ENCODE measurements at regions not wholly inside any gene's neighbourhood (a gene's known extent, or its start where the extent isn't known, plus 50 kb on each side); places are given as distances from the start of the nearest gene placed in this dataset.

DNA sequence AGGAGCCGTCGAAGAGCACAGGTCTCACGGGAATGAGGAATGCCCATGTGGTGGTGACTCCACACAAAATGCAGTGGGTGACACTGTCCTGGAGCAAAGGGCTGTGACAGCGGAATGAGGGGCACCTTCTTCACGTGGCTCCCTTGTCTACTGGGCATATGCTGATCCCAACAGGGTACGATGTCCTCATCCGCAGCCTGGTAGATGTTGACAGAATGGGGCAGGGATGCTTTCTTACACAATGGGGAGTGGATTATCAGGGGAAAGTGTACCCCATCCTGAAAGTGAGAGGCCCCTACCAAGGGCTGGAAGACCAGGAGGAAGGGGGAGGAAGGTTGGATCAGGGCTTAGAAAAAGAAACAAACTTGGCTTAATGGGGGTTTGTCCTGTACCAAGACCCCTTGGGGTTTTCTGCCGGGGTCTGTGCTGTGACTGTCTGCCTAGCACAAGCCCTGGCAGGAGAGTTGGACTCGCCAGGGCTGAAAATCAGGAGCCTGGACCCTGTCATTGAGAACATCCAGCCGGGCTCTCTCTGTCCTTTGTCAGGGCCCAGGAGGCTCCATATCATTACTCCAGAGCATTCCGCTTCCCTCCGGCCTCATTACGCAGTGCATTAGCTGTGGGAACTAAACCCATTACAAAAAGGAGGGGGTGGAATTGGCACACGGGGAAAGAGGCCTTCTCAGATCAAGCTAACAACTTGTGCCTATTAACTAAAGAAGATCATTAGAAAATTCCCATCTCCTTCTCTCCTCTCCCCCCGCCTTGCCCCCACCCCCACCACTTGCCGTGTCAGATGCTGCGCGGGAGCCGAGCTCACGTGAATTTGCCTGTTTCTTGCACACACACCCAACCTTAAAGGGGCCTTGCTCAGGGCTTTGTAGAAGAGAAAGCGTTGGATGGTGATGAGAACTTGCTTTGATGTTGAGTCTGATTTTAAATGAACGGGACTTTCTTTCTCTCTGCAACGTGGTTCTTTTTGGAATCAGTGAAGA, 171.8 kb upstream of the PARP11 start:
- DNase-seq (ENCODE audit: insufficient read length, low spot score) = no peak
- FAIRE-seq = no peak
- TF ChIP-seq POLR2A (IDR thresholded peaks at IDR 0.05; ENCODE audit: low read depth, low read length) = no peak

DNA sequence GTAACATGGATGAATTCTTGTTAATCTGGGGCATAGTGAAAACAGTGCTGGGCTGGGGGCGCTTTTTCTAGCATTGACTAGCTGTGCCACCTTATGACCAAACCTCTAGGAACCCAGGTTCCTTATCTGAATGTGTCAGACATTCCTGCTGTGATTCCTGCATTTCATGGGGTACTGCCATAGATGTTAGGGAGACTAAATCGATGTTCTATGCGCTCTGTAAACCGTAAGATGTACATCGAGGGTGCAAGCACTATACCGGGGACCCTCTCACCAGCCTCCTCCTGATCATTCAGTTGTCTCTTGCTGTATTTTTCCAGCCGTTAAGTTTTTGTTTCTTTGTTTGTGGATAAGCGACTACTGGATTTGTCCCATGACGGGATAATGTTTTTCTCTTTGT, 170.9 kb upstream of the PARP11 start:
- DNase-seq (ENCODE audit: insufficient read length, low spot score) = no peak

DNA sequence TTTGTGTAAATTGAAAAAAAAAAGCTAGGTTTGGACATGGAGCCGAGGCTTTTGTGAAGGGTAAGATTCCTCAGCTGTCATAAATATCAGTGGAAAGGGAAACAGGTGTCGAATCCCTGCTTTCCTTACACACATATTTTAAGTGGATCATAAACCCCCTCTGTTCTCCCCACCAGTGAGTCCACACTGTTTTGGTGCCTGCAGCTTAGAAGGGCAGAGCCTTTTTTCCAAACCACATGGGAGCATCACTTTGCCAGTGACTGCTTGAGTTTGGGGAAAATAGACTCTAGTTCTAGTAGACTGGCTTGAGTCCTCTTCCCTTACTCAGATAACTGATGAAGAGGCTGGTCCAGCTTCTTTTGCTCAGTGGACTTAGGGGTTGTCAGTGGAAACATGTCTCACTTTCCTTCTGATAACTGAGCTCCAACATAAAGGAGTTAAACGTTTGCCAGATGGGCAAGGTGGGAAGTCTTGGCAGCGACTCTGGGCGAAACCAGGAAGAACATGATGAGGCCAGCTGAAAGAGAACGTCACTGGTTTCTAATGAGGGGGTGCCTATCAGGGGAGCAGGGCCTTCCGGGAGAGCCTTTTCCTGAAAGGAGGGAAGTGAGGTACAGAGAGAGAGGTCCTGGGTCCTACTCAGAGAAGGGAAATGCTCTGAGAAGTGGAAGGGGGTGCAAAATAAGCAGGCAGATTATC, 168.1 kb upstream of the PARP11 start:
- DNase-seq (ENCODE audit: insufficient read length, low spot score) = no peak
- no peak for TF ChIP-seq POLR2A (IDR thresholded peaks at IDR 0.05; ENCODE audit: low read depth, low read length)
- no peak for FAIRE-seq

More for the DNA sequence above, 170.9 kb upstream of the PARP11 start:
- FAIRE-seq = no peak
- no peak for TF ChIP-seq POLR2A (IDR thresholded peaks at IDR 0.05; ENCODE audit: low read depth, low read length)

DNA sequence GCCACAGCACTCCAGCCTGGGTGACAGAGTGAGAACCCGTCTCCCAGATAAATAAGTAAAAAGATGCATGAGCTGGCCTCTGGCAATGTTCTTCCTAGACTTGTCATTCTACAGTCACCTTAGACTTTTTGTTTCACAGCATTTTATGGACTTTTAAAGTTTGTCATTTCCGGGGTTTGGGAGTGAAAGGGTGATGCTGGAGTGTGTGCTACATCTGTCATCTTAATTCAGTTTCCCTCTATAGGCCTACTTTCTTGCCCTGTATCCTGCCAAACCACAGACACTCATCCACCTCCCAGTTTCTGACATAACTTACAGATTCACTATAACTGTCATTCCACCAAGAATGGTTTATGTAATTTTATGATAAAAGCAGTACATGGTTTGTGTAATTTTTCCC, 166.7 kb upstream of the PARP11 start:
- no peak for TF ChIP-seq POLR2A (IDR thresholded peaks at IDR 0.05; ENCODE audit: low read depth, low read length)
- FAIRE-seq = no peak
- DNase-seq (ENCODE audit: insufficient read length, low spot score) = no peak

DNA sequence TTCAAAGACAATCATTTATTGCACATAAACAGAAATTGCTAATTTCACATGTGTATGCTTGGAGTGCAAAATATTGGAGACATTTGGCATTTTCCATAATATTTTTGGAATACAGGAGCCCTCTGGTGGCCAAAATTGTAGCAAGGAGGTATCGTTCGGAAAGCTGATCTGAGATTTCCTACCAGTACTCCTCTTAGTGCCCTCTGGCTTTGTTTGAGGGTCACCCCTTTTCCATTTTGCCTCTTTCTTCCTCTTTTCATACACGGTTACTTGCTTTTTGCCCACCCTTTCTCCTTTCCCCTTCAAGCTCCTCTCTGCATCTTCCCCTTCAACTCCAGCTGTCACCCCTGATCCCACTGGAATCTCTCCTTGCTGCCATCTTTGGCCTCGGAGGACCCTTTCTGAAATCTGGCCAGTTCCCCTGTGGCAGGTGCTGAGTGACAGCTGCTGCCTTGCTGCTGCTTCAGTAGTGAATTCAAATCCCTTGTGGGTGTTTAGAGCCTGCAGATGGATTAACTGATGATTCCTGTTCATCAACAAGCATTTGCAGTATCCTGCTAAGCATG, 164.6 kb upstream of the PARP11 start:
- peak; percentile 17 for DNase-seq (ENCODE audit: insufficient read length, low spot score)
- FAIRE-seq = no peak
- TF ChIP-seq POLR2A (IDR thresholded peaks at IDR 0.05; ENCODE audit: low read depth, low read length) = no peak

DNA sequence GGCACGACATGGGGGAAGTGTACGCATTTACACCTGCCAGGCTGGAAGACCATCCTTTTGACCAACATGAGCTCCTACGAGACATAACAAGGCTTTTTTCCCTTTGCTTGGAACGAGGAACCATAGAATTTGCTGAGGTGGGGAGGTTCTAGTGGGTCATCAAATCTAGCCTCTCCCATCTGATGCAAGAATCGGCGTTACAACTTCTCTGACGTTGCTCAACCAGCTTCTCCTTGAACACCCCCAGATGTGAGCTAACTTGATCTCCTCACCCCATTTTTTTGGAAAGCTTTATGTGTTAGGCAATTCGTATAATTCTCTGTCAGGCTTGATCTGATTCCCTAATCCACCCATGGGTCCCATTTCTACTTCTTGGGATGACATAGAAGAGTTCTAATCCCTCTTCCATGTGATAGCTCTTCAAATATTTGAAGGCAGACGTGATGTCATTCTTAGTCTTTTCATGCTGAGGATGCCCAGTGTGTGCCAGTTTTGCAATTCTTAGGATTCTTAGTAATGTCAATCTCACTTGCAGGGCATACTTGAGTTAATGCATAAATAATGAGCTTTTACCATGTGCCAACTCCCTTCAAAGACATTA, 163.6 kb upstream of the PARP11 start:
- TF ChIP-seq POLR2A (IDR thresholded peaks at IDR 0.05; ENCODE audit: low read depth, low read length) = no peak
- DNase-seq (ENCODE audit: insufficient read length, low spot score) (no peak), FAIRE-seq (no peak)

DNA sequence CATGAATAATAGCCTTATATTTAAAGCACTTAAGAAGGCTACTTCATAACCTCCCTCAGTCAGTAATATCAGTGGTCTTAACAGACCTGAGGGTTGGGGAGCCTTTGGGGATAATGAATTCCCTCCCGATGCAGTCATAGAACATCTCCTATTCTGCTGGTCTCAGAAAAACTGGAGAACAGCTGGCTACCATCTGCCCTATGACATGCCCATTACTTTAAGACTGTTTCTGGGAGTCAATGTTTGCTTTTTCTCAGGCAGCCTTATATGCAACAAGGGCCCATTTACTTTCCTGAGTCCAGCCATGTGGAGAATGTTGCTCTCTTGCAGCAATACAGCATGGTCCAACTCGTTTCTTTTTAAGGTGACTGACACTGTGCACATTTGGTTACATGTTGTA, 161.7 kb upstream of the PARP11 start:
- no peak for TF ChIP-seq POLR2A (IDR thresholded peaks at IDR 0.05; ENCODE audit: low read depth, low read length)
- FAIRE-seq (no peak), DNase-seq (ENCODE audit: insufficient read length, low spot score) (no peak)

DNA sequence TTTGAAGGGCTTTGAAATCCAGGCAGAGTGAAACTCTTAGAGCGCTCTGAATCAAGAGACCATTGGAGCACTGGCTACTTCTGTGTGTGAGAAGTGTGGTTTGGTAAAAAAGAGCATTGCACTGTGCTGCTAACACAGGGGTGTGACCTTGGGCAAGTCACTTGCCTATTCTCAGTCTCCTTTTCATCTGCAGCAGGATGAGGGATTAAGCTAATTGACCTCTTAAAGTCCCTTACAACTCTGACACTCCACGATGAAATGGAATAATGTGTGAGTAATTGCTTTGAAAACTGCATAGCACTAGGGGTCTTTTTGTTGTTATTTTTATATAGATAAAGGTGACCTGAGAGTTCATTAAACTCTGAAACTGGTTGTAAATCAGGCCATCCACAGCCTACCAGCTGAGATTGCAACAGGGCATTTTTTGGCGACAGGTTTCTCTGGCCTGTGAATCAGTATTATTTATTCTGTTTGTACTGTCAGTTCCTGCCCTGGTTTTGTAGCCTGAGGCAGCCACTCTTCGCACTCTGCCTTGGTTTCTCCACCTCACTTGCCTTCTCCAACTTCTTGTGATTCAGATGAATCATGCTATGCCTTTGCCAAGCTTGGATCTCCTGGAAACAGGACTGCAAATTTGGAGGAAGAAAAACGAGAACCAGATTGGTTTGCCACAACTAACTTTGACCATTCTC, 159.9 kb upstream of the PARP11 start:
- TF ChIP-seq POLR2A (IDR thresholded peaks at IDR 0.05; ENCODE audit: low read depth, low read length) = no peak
- FAIRE-seq = no peak
- DNase-seq (ENCODE audit: insufficient read length, low spot score) = no peak

DNA sequence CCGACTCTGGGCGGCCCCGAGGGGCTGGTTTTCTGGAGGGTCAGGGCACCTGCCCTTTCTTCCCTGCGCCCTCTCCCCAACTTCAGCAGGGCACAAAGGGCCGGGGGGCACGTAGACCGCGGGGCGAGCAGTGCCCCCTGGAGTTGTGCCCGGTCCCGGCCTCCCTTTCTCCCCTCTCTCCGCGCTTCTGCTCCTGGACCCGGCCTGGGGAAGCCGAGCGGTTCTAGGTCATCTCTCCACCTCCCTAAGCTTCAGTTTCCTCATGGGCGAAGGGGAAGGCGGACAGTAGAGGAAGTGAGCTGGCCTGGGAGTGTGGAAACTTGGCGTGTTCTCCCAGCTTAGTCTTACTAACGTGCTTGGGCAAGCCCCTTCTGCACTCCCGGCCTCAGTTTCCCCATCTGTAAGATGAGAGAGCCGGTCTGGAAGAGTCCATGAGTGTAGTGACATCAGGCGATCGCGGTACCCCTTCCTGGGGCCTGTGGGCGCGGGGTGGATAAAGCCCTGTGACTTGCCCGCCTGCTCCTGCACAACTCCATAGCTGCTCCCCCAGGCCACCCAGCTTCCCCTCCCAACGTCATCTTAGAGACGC, 158.6 kb upstream of the PARP11 start:
- no peak for FAIRE-seq
- no peak for TF ChIP-seq POLR2A (IDR thresholded peaks at IDR 0.05; ENCODE audit: low read depth, low read length)
- DNase-seq (ENCODE audit: insufficient read length, low spot score) = no peak

DNA sequence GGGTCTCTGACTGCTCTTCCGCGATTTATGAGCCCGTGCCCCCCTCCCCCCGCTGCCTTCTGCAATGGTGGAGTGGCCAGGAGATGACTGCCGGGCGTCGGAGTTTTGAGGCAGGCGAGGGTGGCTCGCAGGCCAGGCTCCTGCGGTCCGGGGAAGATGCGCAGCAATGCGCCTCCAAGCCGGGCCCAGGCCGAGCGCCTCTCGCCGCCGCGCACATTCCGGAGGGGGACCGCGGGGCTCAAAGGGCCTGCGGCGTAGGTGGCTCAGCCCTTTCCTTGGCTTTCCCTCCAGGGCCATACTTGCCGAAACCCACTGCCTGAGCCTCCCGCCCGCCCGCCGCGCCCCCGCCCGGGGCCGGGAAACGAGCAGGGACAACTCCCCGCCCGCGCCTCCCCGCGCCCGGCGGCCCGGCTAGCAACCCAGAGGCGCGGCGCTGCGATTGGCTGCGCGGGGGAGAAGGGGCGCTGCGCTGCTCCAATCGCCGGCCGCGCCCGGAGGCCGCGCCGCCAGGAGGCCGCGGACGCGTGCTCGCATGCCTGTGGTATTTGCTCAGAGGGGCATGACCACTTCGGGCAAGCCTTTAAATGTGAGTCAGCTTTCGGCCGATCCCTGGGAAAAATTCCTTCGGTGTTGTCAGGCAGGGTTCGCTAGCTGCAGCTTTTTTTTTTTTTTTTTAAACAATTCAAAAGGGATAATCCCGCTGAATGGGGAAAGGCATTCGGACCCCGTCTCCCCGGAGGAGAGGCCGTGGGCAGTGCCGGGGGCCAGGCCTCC, 157.9 kb upstream of the PARP11 start:
- no peak for TF ChIP-seq POLR2A (IDR thresholded peaks at IDR 0.05; ENCODE audit: low read depth, low read length)
- peak; percentile 53 for FAIRE-seq
- peak; percentile 97 for DNase-seq (ENCODE audit: insufficient read length, low spot score)

DNA sequence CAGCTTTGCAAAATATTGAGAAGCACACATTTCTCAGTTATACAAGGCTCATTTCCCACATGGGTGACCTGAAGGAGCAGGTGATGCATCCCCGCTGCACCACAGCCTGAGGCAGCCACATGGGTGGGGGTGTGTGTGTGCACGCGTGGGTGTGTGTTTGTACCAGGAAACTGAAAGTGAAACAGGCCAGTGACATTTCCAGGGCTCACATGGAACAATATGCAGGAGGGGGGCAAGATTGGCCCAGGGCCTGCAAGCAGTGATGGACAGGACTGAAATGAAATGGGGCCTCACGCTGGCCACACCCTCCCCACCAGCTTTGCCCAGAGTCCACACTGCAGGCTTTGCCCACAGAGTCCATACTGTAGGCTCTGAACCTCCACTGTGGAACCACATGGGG, 154.2 kb upstream of the PARP11 start:
- FAIRE-seq = no peak
- DNase-seq (ENCODE audit: insufficient read length, low spot score) = no peak
- no peak for TF ChIP-seq POLR2A (IDR thresholded peaks at IDR 0.05; ENCODE audit: low read depth, low read length)

DNA sequence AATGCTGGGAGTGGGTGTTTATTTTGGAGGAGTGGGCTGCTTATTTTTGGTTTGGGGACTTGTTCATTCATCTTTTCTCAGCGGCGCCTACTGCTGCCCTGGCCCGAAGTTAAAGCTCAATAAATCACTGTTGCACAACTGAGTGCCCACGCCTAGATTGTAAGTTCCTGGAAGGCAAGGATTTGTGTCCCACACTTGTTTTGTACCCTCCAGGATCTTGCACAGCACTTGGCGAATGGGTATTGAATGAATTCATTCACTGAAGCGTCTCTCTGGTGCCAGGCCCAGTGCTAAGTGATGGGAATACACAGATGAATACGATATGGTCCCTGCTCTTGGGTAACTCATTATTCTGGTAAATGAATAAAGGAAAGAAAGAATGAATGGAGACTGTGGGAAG, 153.3 kb upstream of the PARP11 start:
- no peak for FAIRE-seq
- DNase-seq (ENCODE audit: insufficient read length, low spot score) = no peak
- no peak for TF ChIP-seq POLR2A (IDR thresholded peaks at IDR 0.05; ENCODE audit: low read depth, low read length)

DNA sequence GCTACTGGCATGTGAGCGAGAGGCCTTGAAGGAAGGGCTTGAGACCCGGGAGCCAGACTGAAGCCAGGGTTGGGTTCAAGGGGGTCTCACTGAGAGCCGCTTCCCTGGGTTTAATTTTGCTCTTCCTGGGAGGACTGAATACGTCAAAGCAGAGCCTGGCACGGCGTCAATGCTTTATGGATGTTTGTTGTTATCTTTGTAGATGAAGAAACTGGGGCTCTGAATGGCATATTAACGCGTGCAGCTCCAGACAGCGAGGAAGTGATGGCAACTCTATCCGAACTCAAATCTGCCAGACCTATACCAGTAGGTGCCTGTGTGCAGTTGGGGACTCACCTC, 152.8 kb upstream of the PARP11 start:
- DNase-seq (ENCODE audit: insufficient read length, low spot score) = no peak
- no peak for FAIRE-seq
- TF ChIP-seq POLR2A (IDR thresholded peaks at IDR 0.05; ENCODE audit: low read depth, low read length) = no peak
